K562 (cell line): ENCODE measurements at regions not wholly inside any gene's neighbourhood (a gene's known extent, or its start where the extent isn't known, plus 50 kb on each side); places are given as distances from the start of the nearest gene placed in this dataset.
A peak's percentile ranks its signal among the peaks of the same experiment; 100 is the strongest.

Experiments
- ATAC-seq: fragments of 200-7000 bp; cut with Tn5 transposase; 3 replicates; pipeline ENCODE4 v1.9.1; 2020; ENCODE audit warnings: moderate library complexity
- BruUV-seq: library from RNA; stranded (reverse); fragments of 400-500 nt; replicated peaks from 2 replicates; lab custom pipeline; 2021; lab: Mats Ljungman, UMichigan
- CTCF ChIA-PET: fragments of 300-600 bp; formaldehyde crosslinking; extraction: SDS; loops from one replicate; lab custom pipeline; 2021; ENCODE audit warnings: low intra/inter-chr PET ratio; lab: Yijun Ruan, JAX
- POLR2A ChIA-PET: fragments of 300-600, 350-650 bp; sonication (Branson Sonifier 250); formaldehyde crosslinking; extraction: SDS; loops from one replicate; lab custom pipeline; 2021; ENCODE audit warnings: antibody characterized with exemption, inconsistent platforms; lab: Yijun Ruan, JAX
- DNase-seq, 4 experiments: peaks; one replicate each; pipeline versions ENCODE4 v3.0.0 to v3.0.0-alpha.2; 2011 to 2018; ENCODE audit warnings: low spot score in 3 of 4, mixed read lengths in 3 of 4; ENCODE audit errors: extremely low read depth in 1 of 4
- FAIRE-seq: peaks from 2 replicates; lab custom pipeline; 2011; peaks lifted over from hg19 to GRCh38; lab: Jason Lieb, UNC
- H2AFZ ChIP-seq: 2 replicates; pipeline ENCODE4 v1.6.0; 2011; ENCODE audit warnings: low read depth, low read length, control low read depth, inconsistent platforms
- H3K27ac ChIP-seq: fragments of 200-600 bp; 3 replicates; pipeline ENCODE4 v1.8.0; 2011; ENCODE audit warnings: low read depth, mild to moderate bottlenecking, control low read depth, inconsistent platforms, low read length, moderate library complexity, mixed read lengths; ENCODE audit errors: extremely low read depth
- H3K27me3 ChIP-seq, 2 experiments: fragments of 300-600 bp in 1 of 2; 2 replicates in 1 of 2; 3 replicates in 1 of 2; pipeline versions ENCODE4 v1.6.0 to v1.8.0; 2011; ENCODE audit warnings: inconsistent platforms in 2 of 2, low read length in 2 of 2, mild to moderate bottlenecking in 1 of 2, mixed read lengths in 1 of 2, moderate library complexity in 1 of 2; ENCODE audit not compliant: control insufficient read depth in 2 of 2, insufficient read depth in 2 of 2
- H3K36me3 ChIP-seq: fragments of 300-600 bp; 3 replicates; pipeline ENCODE4 v1.8.0; 2011; ENCODE audit warnings: mild to moderate bottlenecking, low read length, inconsistent platforms; ENCODE audit not compliant: control insufficient read depth, insufficient read depth
- H3K4me1 ChIP-seq, 2 experiments: fragments of 200-600 bp in 1 of 2; replicated peaks in 1 of 2; 2 replicates in 1 of 2; 3 replicates in 1 of 2; pipeline versions ENCODE4 v1.5.1 to v1.8.0; 2011; ENCODE audit warnings: inconsistent platforms in 2 of 2, low read length in 2 of 2, mild to moderate bottlenecking in 1 of 2, mixed read lengths in 1 of 2, moderate library complexity in 1 of 2; ENCODE audit not compliant: control insufficient read depth in 2 of 2, insufficient read depth in 2 of 2
- H3K4me2 ChIP-seq: 2 replicates; pipeline ENCODE4 v1.6.1; 2011; ENCODE audit warnings: low read length, control low read depth, inconsistent platforms, mixed read lengths; ENCODE audit not compliant: insufficient read depth
- H3K4me3 ChIP-seq: fragments of 200-600 bp; sonication (generic), shearing (Covaris generic); 2 replicates; pipeline ENCODE4 v1.5.1; 2016; ENCODE audit warnings: control low read depth, inconsistent platforms
- H3K79me2 ChIP-seq: fragments of 200-600 bp; 3 replicates; pipeline ENCODE4 v1.8.0; 2011; ENCODE audit warnings: low read length, inconsistent platforms; ENCODE audit not compliant: control insufficient read depth, insufficient read depth
- H3K9ac ChIP-seq, 2 experiments: 2 replicates each; pipeline versions ENCODE4 v1.6.0 to v1.6.1; 2011; ENCODE audit warnings: low read depth in 2 of 2, low read length in 2 of 2, control low read depth in 1 of 2, inconsistent platforms in 1 of 2, mild to moderate bottlenecking in 1 of 2, mixed read lengths in 1 of 2; ENCODE audit not compliant: insufficient read depth in 1 of 2
- H3K9me1 ChIP-seq: one replicate; pipeline ENCODE4 v1.6.0; 2011; ENCODE audit warnings: inconsistent platforms, mild to moderate bottlenecking, low read length, moderate library complexity; ENCODE audit not compliant: control insufficient read depth, insufficient read depth
- H3K9me3 ChIP-seq: replicated peaks from 2 replicates; pipeline ENCODE4 v1.5.1; 2011; ENCODE audit warnings: low read depth, low read length, inconsistent platforms; ENCODE audit not compliant: control insufficient read depth, insufficient read depth
- H4K20me1 ChIP-seq: replicated peaks from 2 replicates; pipeline ENCODE4 v1.6.1; 2011; ENCODE audit warnings: low read length, inconsistent platforms, mixed read lengths; ENCODE audit not compliant: control insufficient read depth, insufficient read depth
- KLF10 ChIP-seq: fragments of 250-450 bp; sonication (Bioruptor Pico); IDR thresholded peaks from 2 replicates; pipeline ENCODE4 v1.6.1; 2021; ENCODE audit warnings: matching md5 sums
- WGBS: fragments of 100-300 bp; shearing (Covaris generic); methylation state at CpG from one replicate; pipeline ENCODE4 v1.1.6; 2016; ENCODE audit warnings: low coverage, mixed read lengths; ENCODE audit not compliant: insufficient coverage; ENCODE audit errors: missing lambda C conversion rate; 5-methylcytosine and 5-hydroxymethylcytosine counted together
- in situ Hi-C: fragments of 300-500 bp; cut with MboI; formaldehyde crosslinking; loops from 4 replicates; pipeline ENCODE4 v1.15.0; 2018; ENCODE audit warnings: inconsistent platforms, mixed read lengths
- intact Hi-C: fragments of 100-400 bp; cut with micrococcal nuclease; formaldehyde crosslinking; loops from 2 replicates; pipeline ENCODE4 v1.14.2; 2022
- TF ChIP-seq, protein P1 (sequence below): fragments of 450-650 bp; formaldehyde crosslinking; IDR thresholded peaks from 2 replicates; pipeline ENCODE4 v1.4.0; 2020; ENCODE audit warnings: mild to moderate bottlenecking, moderate library complexity
- TF ChIP-seq, protein P2 (sequence below), 3 experiments: IDR thresholded peaks in 2 of 3; conservative IDR thresholded peaks in 1 of 3; 2 replicates each; pipeline ENCODE4 v1.5.1; 2011 to 2012; ENCODE audit warnings: low read length in 3 of 3, mild to moderate bottlenecking in 3 of 3, control low read depth in 2 of 3, improper control_type of control experiment in 1 of 3, inconsistent platforms in 1 of 3, low read depth in 1 of 3, mixed read lengths in 1 of 3, moderate library complexity in 1 of 3; ENCODE audit not compliant: insufficient read depth in 2 of 3

DNA sequence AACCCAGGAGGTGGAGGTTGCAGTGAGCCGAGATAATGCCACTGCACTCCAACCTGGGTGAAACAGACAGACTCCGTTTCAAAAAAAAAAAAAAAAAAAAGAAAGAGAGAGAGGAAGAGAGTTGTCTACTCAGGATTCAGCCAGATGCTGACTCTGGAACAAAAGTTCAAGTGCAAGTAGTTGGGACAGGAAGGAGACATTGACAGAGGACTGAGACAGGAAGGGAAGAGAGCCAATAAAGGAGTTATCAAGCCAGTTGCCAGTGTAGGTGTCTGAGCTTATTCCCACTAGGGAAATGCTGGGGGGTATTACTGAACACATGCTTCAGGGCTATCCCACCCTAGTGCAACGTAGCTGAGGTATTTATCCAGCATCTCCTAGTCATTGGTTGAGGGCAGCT lies 147.7 kb upstream of the SLC1A3 start:
- FAIRE-seq = no peak
- H3K27ac ChIP-seq = no peak overlapping the region

DNA sequence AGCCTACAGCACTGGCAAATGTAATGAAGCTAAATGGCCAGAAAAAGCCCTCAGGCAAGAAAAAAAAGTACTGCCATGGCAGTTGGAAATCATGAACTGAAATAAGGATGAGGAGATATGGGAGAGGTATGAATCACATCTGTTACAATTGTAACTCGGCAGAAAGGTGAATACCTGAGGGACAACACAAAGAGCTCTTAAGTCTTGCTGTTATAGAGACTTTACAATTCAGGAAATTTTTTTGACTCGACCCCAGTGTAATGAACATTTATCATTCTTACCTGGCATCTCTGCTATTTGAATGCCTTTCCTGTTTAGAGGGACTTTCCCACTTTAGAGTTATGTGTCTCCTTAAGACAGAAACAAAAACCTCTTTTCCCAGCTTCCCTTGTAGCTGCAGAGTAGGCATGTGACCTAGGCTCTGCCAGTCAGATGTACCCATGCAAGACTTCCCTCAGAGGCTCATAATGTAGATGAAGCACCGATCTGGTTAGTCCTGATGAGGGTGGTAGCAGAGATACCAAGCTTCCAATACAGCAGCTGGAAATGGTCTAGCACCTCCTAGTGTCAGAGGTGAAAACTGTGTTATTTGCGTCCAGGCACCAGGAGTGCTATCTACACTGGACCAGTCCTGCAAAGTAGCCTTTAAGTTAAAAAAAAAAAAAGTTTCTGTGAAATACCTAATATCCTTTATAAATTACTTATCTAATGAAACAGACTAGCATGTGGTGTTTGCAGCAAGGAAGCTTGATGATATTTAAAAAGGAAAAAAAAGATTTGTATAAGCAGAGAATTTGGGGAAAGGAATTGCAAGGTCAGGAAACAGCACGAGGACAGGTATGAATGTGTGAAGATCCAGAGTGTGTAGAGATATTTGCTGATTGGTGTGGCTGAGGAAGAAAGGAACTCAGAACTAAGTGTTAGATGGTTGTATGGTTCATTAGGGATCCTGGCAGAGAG lies 146.9 kb upstream of the SLC1A3 start:
- BruUV-seq = no TSS peak
- intact Hi-C loops (loop anchor here (2.0 kb wide), 1 partner anchor 41 kb away; no protein-coding TSS in a partner anchor), in situ Hi-C loops (no loop called here)
- ChIA-PET POLR2A (interaction anchor here (0.5 to 1.5 kb wide), 3 partner anchors 44 to 127 kb away, joined by 3 to 5 read pairs (median 3); no protein-coding TSS in a partner anchor), CTCF (interaction anchor here (1.2 kb wide), 1 partner anchor 44 kb away, joined by 4 read pairs; no protein-coding TSS in a partner anchor)
- 0 out of 5 replicates have a peak, but pooled peaks cover 0 to 4% of the 10 kb centered on the region in 2 experiments for H3K27me3 ChIP-seq
- H3K4me2 ChIP-seq = 0 out of 2 replicates have a peak overlapping the region, but pooled peaks have one; percentile 4
- FAIRE-seq (peak; percentile 75), DNase-seq (peak; percentile 62 to 81 (median 74)), ATAC-seq (peak; percentile 91)
- no peaks in the 10 kb centered on the region for H4K20me1 ChIP-seq
- H3K9me1 ChIP-seq = no peaks in the 10 kb centered on the region
- H3K36me3 ChIP-seq = no peaks in the 10 kb centered on the region
- H3K4me3 ChIP-seq = no peak overlapping the region
- WGBS = 11% methylated on average over 5 of the region's 5 CpGs
- peak overlapping the region; percentile 41 for H2AFZ ChIP-seq
- no peaks in the 10 kb centered on the region for H3K9me3 ChIP-seq
- H3K4me1 ChIP-seq = no peaks in the 10 kb centered on the region
- no peaks in the 10 kb centered on the region for H3K79me2 ChIP-seq
- H3K27ac ChIP-seq = no peak overlapping the region
- H3K9ac ChIP-seq = no peak overlapping the region
- TF ChIP-seq, protein P1, sequence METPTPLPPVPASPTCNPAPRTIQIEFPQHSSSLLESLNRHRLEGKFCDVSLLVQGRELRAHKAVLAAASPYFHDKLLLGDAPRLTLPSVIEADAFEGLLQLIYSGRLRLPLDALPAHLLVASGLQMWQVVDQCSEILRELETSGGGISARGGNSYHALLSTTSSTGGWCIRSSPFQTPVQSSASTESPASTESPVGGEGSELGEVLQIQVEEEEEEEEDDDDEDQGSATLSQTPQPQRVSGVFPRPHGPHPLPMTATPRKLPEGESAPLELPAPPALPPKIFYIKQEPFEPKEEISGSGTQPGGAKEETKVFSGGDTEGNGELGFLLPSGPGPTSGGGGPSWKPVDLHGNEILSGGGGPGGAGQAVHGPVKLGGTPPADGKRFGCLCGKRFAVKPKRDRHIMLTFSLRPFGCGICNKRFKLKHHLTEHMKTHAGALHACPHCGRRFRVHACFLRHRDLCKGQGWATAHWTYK (CRISPR knock-in tag) = no peak
- TF ChIP-seq, protein P2, sequence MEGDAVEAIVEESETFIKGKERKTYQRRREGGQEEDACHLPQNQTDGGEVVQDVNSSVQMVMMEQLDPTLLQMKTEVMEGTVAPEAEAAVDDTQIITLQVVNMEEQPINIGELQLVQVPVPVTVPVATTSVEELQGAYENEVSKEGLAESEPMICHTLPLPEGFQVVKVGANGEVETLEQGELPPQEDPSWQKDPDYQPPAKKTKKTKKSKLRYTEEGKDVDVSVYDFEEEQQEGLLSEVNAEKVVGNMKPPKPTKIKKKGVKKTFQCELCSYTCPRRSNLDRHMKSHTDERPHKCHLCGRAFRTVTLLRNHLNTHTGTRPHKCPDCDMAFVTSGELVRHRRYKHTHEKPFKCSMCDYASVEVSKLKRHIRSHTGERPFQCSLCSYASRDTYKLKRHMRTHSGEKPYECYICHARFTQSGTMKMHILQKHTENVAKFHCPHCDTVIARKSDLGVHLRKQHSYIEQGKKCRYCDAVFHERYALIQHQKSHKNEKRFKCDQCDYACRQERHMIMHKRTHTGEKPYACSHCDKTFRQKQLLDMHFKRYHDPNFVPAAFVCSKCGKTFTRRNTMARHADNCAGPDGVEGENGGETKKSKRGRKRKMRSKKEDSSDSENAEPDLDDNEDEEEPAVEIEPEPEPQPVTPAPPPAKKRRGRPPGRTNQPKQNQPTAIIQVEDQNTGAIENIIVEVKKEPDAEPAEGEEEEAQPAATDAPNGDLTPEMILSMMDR (IDR thresholded peaks at IDR 0.05 in 2 of 3, conservative IDR thresholded peaks at IDR 0.05 in 1 of 3; ENCODE audit: insufficient read depth in 2 of 3, low read depth in 1 of 3, low read length in 3 of 3) = peak; percentile 72 to 81 (median 73)

More for the DNA sequence above, 147.7 kb upstream of the SLC1A3 start:
- Histone ChIP-seq H3K9me1 (no peaks in the 10 kb centered on the region), H3K4me3 (no peak overlapping the region), H3K27me3 (0 out of 5 replicates have a peak, but pooled peaks cover 0 to 4% of the 10 kb centered on the region in 2 experiments), H3K4me2 (no peak overlapping the region), H3K4me1 (no peaks in the 10 kb centered on the region), H3K9ac (no peak overlapping the region), H3K9me3 (no peaks in the 10 kb centered on the region), H4K20me1 (no peaks in the 10 kb centered on the region), H2AFZ (no peak overlapping the region), H3K36me3 (no peaks in the 10 kb centered on the region), H3K79me2 (no peaks in the 10 kb centered on the region)
- DNase-seq (no peak), ATAC-seq (no peak)
- ChIA-PET CTCF (no interaction called here), POLR2A (interaction anchor here (0.7 to 1.5 kb wide), 2 partner anchors 44 to 299 kb away, joined by 3 to 5 read pairs; no protein-coding TSS in a partner anchor)
- no TSS peak for BruUV-seq
- in situ Hi-C loops = no loop called here
- 6% methylated on average over 1 of the region's 3 CpGs for WGBS
- no peak for TF ChIP-seq KLF10 (CRISPR knock-in tag)
- intact Hi-C loops = loop anchor here (2.0 kb wide), 1 partner anchor 40 kb away; no protein-coding TSS in a partner anchor
